UCSD-AML1 (cell line): ENCODE measurements at regions not wholly inside any gene's neighbourhood (a gene's known extent, or its start where the extent isn't known, plus 50 kb on each side); places are given as distances from the start of the nearest gene placed in this dataset.
"Not testable (repeated sequence)": the region's sequence is repeated elsewhere in the genome, so short reads cannot be mapped to it uniquely, and the experiment has no call there.

ENCODE experiments used
- DNase-seq: peaks from one replicate; lab custom pipeline; 2025; ENCODE audit not compliant: unreplicated experiment; lab: John Stamatoyannopoulos, UW

DNA sequence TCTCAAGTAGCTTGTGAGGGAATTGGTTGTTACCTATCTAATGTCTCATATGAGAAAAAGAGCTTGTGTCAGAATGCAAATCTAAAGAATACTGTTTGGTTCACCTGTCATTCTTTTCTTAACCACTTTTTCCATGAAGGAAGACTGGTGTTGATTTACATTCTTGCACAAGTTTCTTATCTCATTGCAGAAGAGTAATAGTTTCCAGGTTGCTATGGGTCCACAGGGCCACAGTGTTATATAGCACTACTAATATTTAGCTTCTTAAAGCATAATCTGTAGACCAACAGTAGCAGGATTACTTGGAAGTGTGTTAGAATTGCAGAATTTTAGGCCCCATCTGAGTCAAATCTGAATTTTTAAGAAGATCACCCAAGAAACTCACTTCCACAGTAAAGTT is 697.5 kb downstream of the GBE1 start:
- no peak for DNase-seq

DNA sequence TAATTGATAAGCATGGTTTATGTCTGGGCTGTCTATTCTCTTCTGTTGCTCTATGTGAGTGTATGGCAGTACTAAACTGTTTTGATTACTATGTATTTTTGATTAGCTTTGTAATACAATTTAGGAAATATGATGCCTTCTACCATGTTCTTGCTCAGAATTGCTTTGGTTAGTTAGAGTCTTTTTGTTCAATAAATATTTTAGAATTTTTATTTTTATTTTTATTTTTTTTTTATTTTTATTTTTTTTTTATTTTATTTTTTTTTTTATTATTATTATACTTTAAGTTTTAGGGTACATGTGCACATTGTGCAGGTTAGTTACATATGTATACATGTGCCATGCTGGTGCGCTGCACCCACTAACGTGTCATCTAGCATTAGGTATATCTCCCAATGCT is 710.3 kb downstream of the GBE1 start:
- DNase-seq = not testable (repeated sequence)

DNA sequence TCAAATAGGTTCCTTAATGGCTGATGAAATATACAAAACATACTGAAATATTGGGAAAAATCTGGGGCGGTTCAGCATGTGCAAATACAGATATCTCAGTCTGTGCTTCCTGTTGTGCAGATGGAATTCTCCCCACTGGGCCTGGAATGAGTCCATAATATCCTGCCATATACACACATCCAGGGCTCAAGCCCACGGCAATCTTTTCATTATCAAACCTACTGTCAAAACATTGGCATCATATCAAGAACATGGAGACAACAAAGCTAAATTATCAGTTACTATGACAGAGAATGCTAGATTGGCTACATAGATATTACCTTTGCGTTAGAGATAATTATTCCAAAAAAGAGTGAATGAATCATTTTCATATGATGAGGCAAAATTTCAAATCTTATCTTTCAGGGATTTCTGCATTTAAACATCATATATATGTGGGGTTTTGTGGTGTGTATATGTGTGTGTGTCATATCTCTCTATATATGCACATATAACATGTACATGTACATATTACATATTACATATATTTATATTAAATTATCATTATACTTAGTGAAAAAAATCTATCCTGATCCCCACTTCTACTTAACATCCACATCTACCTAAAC is 713.3 kb downstream of the GBE1 start:
- DNase-seq = no peak

DNA sequence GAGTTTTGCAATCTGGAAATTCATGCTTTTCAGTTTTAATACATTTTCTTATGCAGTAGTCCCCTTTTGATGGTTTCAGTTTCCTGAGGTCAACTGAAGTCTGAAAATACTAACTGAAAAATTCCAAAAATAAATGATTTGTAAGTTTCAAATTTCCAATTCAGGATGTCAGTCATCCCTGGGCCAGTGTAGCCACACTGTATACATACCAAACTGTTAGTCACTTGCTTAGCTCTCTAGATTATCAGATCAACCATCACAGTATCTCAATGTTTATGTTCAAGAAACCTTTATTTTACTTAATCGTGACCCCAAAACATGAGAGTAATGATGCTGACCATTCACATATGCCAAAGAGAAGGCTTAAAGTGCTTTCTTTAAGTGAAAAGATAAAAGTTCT is 715.5 kb downstream of the GBE1 start:
- no peak for DNase-seq

DNA sequence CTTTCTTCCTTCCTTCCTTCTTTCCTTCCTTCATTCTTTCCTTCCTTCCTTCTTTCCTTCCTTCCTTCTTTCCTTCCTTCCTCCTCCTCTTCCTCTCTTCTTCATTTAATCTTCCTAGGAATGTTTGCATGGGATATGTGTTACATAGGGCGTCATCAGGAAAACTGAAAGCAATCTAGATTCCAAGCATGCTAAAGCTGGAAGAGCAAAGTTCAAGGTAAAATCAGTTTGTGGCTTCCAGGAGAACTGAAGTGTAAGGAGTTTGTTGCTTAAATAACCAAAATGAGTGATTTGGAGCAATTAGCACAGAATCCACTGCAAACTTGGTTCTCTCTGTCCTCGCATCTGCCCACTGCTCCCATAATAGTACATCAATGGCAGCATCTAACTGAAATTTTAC is 716.2 kb downstream of the GBE1 start:
- DNase-seq = no peak

DNA sequence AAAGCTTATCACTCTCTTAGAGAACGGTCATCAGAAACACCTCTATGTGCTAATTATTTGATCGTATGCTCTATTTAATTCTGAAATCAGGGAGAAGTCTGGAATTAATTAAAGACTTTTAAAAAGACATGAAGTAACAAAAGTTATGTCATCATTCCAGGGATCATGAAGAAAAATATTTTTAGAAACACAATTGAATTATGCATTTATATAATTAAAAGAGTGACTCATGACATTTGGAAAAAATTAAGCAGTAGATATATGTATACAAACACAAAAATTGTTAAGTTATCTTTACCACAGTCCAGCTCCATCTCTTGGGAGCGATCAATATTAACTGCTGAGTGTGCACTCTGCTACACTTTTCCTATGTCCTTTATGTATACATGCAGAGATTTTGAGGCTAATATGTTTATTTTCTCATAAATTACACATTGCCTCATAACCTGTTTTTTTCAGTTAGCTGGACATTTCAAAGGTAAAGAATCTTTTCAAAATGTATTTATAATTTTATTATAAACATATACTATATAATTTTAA is 717.7 kb downstream of the GBE1 start:
- no peak for DNase-seq

DNA sequence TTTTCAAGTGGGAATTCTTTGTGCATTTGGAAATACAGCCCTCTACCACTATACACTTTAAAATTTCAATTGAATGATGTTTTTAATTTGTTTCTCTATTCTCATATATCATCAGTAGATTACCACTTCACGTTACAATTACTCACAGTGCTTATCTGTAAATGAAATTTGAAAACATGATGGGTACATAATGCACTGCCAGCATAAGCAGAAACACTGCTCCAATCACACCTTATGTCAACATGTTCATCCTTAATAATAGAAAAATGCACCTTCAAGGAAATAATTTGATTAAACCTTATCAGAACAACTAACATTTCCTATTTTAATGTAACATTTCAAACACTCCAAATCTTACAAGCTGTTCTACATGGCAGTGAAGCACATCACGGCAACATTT is 718.4 kb downstream of the GBE1 start:
- DNase-seq = no peak

DNA sequence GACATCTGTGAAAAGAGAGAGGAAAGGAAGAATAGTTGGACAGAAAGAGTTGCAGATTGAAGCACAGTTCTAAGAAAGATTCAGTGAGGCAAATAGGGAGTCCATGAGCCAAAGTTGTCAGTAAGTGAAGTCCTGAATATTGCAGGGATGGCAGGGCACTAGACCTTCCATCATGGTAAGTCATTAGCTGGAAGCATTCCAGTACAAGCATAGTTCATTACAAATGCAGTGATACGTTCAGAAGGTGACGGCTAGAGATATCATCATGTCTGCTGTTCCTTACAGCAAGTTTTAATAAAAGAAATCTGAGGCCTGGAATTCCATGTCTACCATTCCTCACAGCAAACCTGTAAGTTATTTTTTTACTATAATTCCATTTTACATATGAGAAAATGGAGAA is 720.1 kb downstream of the GBE1 start:
- DNase-seq = no peak

DNA sequence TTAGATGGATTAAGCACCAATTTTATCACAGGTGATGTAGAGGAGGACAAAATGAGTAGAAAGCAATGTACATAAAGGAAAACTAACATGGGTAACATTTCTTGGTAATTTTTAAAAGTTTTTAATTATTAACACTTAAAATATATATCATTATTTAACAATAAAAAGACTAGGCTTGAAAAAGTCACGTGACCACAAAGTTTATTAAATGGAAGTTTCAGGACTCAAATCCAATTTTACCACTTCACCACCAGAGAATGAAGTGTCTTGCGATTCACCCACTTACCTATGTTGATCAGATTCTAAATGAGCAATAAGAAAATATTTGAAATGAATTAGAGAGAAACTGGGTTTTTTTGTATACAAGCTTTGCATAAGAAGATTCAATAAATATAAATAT is 721.3 kb downstream of the GBE1 start:
- DNase-seq = no peak

DNA sequence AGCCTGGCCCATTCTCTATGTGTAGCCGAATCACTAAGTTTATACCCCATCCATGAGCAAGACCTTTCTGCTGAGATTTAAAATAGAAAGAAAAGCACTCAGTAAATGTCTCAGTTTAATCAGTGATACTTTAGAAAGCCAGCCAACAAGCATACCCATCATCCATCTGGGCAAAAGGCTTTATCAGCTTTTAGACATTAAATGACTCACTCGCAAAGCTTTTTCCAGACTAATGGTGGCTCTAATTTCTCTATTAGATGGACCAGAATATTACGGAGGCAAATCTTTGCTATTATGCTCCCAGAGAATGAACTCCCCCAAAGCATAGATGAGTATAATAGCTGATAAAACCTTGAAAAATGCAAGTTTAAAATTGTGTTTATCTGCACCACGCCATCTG is 727.8 kb downstream of the GBE1 start:
- DNase-seq = no peak

DNA sequence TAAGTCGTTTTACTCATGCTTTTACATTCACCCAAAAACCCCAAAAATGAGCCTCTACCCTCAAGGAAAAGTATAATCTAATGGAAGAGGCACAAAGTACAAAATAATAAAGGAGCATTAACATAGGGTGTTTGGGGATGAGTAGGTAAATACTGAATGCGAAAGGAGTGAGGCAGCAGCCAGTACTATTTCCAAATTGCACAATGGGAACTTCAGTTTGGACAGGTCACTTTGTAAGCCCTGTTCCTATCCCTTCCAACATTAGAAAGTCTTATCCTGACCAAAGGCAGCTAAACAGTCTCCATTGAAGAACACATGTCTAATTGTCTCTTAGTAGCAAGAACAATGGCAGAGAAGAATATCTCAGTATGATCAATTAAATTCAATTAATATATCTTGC is 728.3 kb downstream of the GBE1 start:
- no peak for DNase-seq

DNA sequence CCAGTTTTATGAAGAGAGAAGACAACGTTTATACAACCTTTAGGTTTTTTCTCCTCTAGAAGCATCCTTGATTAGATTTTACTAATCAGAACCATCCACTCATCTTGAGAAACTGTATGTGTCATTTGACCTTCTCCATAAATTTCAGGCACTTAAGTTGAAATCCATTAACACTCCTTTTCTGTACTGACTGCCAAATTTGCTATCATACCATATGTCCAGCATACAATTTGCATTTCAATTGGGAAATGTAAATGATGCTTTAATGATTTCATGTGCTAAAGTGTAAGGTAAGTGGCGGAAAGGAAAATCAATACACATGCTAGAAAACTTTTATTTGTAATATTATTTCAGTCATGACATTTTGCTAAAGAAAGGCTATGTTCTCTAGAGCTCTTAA is 731.6 kb downstream of the GBE1 start:
- no peak for DNase-seq

DNA sequence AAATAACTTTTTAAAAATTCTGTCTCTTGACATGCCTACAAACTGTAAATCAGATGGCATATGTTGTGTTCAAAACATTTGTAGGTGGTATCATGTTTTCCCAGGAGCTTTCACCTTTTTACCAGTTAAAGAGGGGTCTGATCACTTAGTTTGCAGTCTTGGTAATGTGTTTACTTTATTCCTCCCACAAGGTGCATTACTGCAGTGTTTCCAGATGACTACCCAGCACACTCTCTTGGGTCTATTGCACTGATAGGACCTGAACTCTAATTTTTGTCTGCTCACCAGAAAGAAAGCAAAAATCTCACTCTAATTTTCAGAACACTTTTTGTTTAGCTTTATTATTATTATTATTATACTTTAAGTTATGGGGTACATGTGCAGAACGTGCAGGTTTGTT is 734.1 kb downstream of the GBE1 start:
- no peak for DNase-seq

DNA sequence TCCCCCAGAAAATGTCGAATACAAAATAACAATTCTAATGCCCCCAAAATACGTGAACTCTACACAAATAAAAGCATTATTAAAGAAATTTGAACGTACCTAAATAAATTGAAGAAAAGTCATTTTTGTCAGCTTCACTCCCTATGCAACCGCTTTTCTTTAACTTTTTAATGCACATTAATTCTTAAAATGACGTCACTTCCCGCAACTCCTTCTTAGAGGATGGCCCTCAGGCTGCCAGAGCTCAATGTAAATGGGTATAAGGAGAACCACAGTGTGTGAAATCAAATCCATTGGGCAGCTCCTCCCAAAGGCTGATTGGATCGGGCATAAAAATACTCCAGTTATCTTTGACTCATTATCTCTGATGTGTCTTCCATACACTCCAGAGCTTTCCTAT is 736.9 kb downstream of the GBE1 start:
- no peak for DNase-seq

DNA sequence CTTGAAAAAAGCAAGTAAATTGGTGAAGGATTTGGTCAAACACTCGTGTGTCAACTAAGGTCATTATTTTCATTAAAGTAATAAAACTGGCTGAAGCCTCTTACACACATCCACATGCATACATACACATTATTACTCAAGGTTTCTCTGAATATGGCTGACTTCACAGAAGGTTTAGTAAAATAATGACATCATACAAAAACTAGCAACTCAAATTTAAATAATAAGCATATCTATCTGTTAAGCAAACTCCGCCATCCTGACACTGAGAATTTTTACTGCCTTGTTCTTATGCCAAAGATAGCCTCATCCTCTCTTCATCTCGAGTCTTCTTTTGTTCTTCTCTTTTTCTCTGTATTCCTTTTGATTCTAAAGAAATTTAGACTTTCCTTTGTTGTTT is 739.1 kb downstream of the GBE1 start:
- DNase-seq = no peak

DNA sequence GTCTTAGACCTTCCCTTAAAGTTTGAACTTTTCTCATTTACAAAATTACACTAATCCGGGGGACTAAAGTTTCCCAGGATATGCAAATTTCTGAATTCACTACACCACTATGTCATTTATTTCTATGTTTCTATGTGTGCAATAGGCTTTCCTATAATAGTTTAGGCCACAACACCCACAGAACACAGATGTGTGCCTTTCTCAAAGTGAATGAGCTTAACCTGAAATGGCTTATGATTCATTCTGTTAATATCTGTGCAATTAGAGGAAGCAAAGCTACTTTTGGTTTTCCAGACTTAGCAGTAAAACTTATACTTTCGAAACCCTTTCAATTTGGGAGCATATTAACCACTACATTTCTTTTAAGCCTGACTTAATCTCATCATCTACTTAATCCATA is 748.1 kb downstream of the GBE1 start:
- DNase-seq = no peak

DNA sequence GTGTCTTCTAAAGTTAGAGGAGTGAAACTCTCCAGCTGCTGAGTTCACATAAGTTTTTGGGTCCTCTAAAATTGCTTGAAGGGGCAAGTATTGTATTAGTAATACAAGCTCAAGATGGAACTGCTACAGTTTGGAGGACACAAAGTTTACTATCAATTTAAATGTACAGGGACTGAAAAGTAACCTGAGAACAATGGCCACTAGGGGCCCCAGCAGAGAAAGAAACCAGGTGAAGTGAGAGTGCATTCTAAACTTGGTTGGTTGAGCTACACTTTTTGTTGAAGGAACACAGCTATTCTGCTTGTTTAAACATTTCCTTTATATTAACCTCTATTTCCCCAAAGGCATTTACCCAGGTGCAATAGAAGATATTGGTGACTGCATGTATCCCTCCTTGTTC is 755.5 kb downstream of the GBE1 start:
- no peak for DNase-seq

DNA sequence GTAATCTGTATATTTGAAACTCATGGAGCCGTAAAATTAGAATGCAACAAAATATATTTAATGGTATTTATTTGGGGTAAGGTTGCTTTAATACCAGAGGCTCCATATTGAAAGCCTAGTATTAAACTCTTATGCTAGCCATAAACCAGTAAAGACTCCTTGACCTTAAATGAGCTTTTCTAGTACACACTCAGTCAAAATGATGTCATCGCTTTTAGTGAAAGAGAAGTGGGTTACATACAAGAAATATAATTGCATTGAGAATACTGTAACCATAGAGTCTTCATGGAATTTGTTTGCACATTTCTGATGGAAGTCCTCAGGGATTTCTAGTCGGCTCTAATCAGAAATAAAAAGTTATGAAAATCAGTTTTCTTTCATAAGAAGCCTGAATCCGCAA is 757.6 kb downstream of the GBE1 start:
- DNase-seq = no peak

DNA sequence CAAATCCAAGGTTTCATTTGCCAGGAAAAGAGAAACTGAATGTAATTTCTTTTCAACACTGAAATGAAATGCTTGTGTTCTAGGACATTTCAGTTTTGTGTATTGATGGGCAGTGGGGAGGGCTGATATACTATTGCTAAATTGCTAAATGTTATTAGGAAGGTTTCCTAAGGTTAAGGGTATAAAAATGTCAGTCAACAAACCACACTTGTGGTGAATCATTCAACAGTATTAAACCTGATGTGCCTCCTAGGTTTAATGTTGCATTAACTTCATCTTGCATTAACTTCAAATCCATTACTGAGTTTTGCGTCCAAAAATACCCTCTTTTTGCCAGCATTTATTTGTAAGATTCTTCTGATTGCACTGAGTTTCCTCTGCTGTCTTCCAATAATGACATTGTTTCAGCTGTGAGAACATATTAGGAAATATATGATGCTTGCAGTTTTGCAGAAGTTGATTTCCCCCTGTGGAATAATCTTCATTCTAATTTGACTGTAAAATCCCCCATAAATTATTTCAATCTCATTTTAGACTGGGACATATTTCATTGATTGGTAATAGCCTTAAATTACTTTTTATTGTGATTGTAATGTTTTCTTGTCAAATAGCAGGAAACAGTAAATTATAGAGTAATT is 758.3 kb downstream of the GBE1 start:
- DNase-seq = no peak

DNA sequence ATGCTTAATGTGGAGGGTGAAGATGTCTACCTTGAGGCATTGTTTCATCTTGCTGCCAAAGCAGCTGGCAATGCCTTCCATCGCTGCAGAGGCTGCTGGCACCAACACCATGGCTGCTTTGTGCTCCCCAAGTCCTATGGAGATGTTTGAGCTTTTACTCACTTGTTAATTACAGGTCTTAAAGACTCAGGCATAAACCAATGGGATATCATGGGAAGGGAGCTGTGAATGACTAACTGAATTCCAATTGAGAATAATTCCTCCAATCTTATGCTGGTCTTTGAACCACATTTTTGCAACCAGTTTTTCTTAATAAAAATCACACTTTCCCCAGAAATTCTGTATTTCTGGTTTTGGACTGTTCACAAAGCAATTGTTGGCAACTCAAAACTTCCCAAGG is 762.0 kb downstream of the GBE1 start:
- no peak for DNase-seq

DNA sequence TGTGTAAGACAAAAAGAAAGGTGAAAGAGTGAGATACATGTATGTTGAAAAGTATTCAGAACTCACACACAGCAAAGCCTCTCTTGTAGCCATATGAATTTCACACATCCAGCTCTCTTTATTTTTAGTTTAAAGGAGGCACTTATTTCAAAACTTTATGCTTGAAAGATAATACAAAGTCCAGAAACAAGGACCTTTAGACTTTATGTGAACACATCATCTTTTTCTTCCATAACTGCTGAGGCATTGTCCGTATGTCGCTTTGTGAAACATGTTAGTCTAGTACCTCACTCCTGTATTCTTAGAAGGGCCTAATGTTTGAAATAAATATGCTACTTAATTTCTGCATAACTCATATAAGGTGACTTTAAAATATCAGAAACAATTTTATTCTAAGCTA is 763.4 kb downstream of the GBE1 start:
- no peak for DNase-seq

DNA sequence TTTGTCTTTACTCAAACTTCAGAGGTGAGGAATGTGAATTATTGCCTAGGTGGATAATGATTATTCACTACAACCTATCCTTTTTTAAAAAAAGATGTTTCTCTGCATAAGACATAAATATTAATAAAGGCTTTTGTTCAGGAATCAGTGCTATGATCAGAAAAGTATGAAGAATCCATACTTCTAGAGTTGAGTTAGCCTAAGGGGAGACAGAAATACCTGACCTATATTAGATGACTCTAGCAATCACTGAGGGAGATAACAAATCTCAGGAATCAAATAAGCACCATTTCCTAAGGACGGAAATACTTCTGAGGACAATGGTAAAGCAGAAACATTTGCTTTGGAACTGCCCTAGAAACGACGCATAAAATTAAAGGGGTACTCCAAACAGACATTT is 763.8 kb downstream of the GBE1 start:
- DNase-seq = no peak

DNA sequence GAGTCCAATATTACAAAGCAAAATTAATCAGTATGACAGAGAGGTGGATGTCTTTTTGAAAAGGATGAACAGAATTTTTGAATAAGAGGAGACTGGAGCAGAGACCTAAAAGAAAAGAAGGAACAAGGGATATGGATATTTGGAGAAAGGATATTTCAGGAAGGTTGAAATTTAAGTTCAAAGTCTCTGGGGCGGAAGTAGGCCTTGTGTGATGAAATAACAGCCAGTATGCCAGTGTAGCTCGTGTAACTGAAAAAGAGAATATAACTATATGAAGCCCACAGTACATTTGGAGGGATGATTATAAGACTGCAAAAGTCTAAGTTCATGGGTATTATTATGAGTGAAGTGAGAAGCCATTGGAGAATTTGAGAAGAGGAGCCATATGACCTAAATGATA is 766.7 kb downstream of the GBE1 start:
- no peak for DNase-seq
